ENCODE measurements at regions not wholly inside any gene's neighbourhood (a gene's known extent, or its start where the extent isn't known, plus 50 kb on each side); places are given as distances from the start of the nearest gene placed in this dataset.

GRCh38 chr3:11089931-11090330 lies 64.4 kb upstream of the HRH1 start:
- TF ChIP-seq CTCF (IDR thresholded peaks at IDR 0.05; ENCODE audit: low read depth, low read length): no peak
- no peak overlapping the region for H3K4me3 ChIP-seq (replicated peaks in 1 of 2; ENCODE audit: low read depth in 2 of 2, low read length in 2 of 2)
- DNase-seq (ENCODE audit: low read depth in 2 of 2): no peak

- no peak for TF ChIP-seq CTCF (IDR thresholded peaks at IDR 0.05; ENCODE audit: low read depth, low read length)
- H3K4me3 ChIP-seq (replicated peaks in 1 of 2; ENCODE audit: low read depth in 2 of 2, low read length in 2 of 2): no peak overlapping the region
- DNase-seq (ENCODE audit: low read depth in 2 of 2): no peak
Measured at GRCh38 chr3:11090551-11090950, 63.7 kb upstream of the HRH1 start.

GRCh38 chr3:11091088-11091590 lies 63.2 kb upstream of the HRH1 start:
- H3K4me3 ChIP-seq (replicated peaks in 1 of 2; ENCODE audit: low read depth in 2 of 2, low read length in 2 of 2): no peak overlapping the region
- no peak for TF ChIP-seq CTCF (IDR thresholded peaks at IDR 0.05; ENCODE audit: low read depth, low read length)
- DNase-seq (ENCODE audit: low read depth in 2 of 2): peak in 1 of 2 donors; percentile 58

GRCh38 chr3:11091791-11092190 lies 62.5 kb upstream of the HRH1 start:
- H3K4me3 ChIP-seq (replicated peaks in 1 of 2; ENCODE audit: low read depth in 2 of 2, low read length in 2 of 2): no peak overlapping the region
- TF ChIP-seq CTCF (IDR thresholded peaks at IDR 0.05; ENCODE audit: low read depth, low read length): no peak
- no peak for DNase-seq (ENCODE audit: low read depth in 2 of 2)

GRCh38 chr3:11093823-11094340 lies 60.4 kb upstream of the HRH1 start:
- no peak for TF ChIP-seq CTCF (IDR thresholded peaks at IDR 0.05; ENCODE audit: low read depth, low read length)
- no peak for DNase-seq (ENCODE audit: low read depth in 2 of 2)
- H3K4me3 ChIP-seq (replicated peaks in 1 of 2; ENCODE audit: low read depth in 2 of 2, low read length in 2 of 2): no peak overlapping the region

- DNase-seq (ENCODE audit: low read depth in 2 of 2): peak; percentile 45 to 46
- H3K4me3 ChIP-seq (replicated peaks in 1 of 2; ENCODE audit: low read depth in 2 of 2, low read length in 2 of 2): no peak overlapping the region
- TF ChIP-seq CTCF (IDR thresholded peaks at IDR 0.05; ENCODE audit: low read depth, low read length): peak; percentile 37
Measured at GRCh38 chr3:11095932-11096265, 58.4 kb upstream of the HRH1 start.
